ENCODE measurements at regions not wholly inside any gene's neighbourhood (a gene's known extent, or its start where the extent isn't known, plus 50 kb on each side); places are given as distances from the start of the nearest gene placed in this dataset.

- TF ChIP-seq POLR2AphosphoS5 (IDR thresholded peaks at IDR 0.05), result no peak
- no peak for TF ChIP-seq POLR2A (IDR thresholded peaks at IDR 0.05)
- TF ChIP-seq CTCF (IDR thresholded peaks at IDR 0.05), result no peak
- no peaks in the 10 kb centered on the region for H3K4me1 ChIP-seq
- no peaks in the 10 kb centered on the region for H3K27me3 ChIP-seq
- H3K9me3 ChIP-seq, result no peaks in the 10 kb centered on the region
- intact Hi-C loops (cut with DNase I; ENCODE audit: low total_unique reads), result no loop called here
- no peak overlapping the region for H3K4me3 ChIP-seq
- no peaks in the 10 kb centered on the region for H3K36me3 ChIP-seq
- no peak overlapping the region for H3K27ac ChIP-seq
- no peak for DNase-seq (ENCODE audit: low spot score in 2 of 2)
Measured at GRCh38 chr7:21996641-21997040, 50.9 kb upstream of the CDCA7L start.

Data from breast epithelium (tissue), 4 donors.